Kidney (tissue), 13 donors: ENCODE measurements at regions not wholly inside any gene's neighbourhood (a gene's known extent, or its start where the extent isn't known, plus 50 kb on each side); places are given as distances from the start of the nearest gene placed in this dataset.

Experiments
- DNase-seq, 5 donors: peaks; one replicate each; pipeline ENCODE4 v3.0.0-alpha.2; 2013 to 2020
- FAIRE-seq: peaks from 2 replicates; lab custom pipeline; 2012; peaks lifted over from hg19 to GRCh38; lab: Jason Lieb, UNC
- H3K27ac ChIP-seq, 2 donors: one replicate each; pipeline ENCODE4 v1.7.0; 2013; ENCODE audit warnings: low read depth in 2 of 2, low read length in 2 of 2, inconsistent platforms in 1 of 2
- H3K27me3 ChIP-seq: one replicate; pipeline ENCODE4 v1.7.1; 2013; ENCODE audit warnings: low read length, inconsistent platforms; ENCODE audit not compliant: control insufficient read depth, insufficient read depth
- H3K36me3 ChIP-seq, 3 donors: one replicate each; pipeline versions ENCODE4 v1.7.0 to v1.7.1; 2013; ENCODE audit warnings: low read length in 3 of 3, control low read depth in 1 of 3, inconsistent platforms in 1 of 3; ENCODE audit not compliant: insufficient read depth in 3 of 3, control insufficient read depth in 2 of 3
- H3K4me1 ChIP-seq, 3 donors: one replicate each; pipeline versions ENCODE4 v1.7.0 to v1.7.1; 2013; ENCODE audit warnings: low read length in 3 of 3, inconsistent platforms in 1 of 3, low read depth in 1 of 3; ENCODE audit not compliant: control insufficient read depth in 2 of 3, insufficient read depth in 2 of 3
- H3K4me3 ChIP-seq, 3 donors: one replicate each; pipeline versions ENCODE4 v1.7.0 to v1.8.1; 2013; ENCODE audit warnings: low read length in 3 of 3, control low read depth in 1 of 3, inconsistent platforms in 1 of 3
- H3K9ac ChIP-seq, 3 donors: one replicate each; pipeline versions ENCODE4 v1.7.0 to v1.7.1; 2013; ENCODE audit warnings: low read length in 3 of 3, control low read depth in 1 of 3, inconsistent platforms in 1 of 3
- H3K9me3 ChIP-seq, 3 donors: one replicate each; pipeline versions ENCODE4 v1.7.0 to v1.7.1; 2013; ENCODE audit warnings: low read length in 3 of 3, control low read depth in 1 of 3, inconsistent platforms in 1 of 3; ENCODE audit not compliant: control insufficient read depth in 2 of 3, insufficient read depth in 1 of 3
- intact Hi-C: fragments of 100-400 bp; cut with DNase I; formaldehyde crosslinking; loops from one replicate; pipeline ENCODE4 v1.11.1; 2022
- TF ChIP-seq, protein P1 (sequence below): IDR thresholded peaks from 3 replicates; pipeline ENCODE4 v1.5.1; 2012; ENCODE audit warnings: mild to moderate bottlenecking, moderate library complexity, borderline replicate concordance; ENCODE audit not compliant: insufficient read depth; ENCODE audit errors: extremely low read depth
- donor health status: control.
- donor health status: control.
- donor health status: control.
- donor health status: control.
- donor health status: control.
- donor health status: DM: yes; HTN: yes; CAD: no.
- donor health status: Normal renal cell carcinoma (clear cell type).

GRCh38 chr7:50939021-50939420 is 156.3 kb upstream of the GRB10 start:
- H3K36me3 ChIP-seq: no peaks in the 10 kb centered on the region
- peak in 2 of 5 donors; percentile 10 to 12 for DNase-seq
- no peaks in the 10 kb centered on the region for H3K9me3 ChIP-seq
- H3K27ac ChIP-seq: no peak overlapping the region
- no peak overlapping the region for H3K4me3 ChIP-seq
- no peaks in the 10 kb centered on the region for H3K27me3 ChIP-seq
- TF ChIP-seq, protein P1, sequence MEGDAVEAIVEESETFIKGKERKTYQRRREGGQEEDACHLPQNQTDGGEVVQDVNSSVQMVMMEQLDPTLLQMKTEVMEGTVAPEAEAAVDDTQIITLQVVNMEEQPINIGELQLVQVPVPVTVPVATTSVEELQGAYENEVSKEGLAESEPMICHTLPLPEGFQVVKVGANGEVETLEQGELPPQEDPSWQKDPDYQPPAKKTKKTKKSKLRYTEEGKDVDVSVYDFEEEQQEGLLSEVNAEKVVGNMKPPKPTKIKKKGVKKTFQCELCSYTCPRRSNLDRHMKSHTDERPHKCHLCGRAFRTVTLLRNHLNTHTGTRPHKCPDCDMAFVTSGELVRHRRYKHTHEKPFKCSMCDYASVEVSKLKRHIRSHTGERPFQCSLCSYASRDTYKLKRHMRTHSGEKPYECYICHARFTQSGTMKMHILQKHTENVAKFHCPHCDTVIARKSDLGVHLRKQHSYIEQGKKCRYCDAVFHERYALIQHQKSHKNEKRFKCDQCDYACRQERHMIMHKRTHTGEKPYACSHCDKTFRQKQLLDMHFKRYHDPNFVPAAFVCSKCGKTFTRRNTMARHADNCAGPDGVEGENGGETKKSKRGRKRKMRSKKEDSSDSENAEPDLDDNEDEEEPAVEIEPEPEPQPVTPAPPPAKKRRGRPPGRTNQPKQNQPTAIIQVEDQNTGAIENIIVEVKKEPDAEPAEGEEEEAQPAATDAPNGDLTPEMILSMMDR: no peak
- H3K9ac ChIP-seq: no peak overlapping the region
- FAIRE-seq: no peak
- intact Hi-C loops: no loop called here
- H3K4me1 ChIP-seq: no peaks in the 10 kb centered on the region

- DNase-seq (no peak), FAIRE-seq (no peak)
- Histone ChIP-seq H3K36me3 (no peaks in the 10 kb centered on the region), H3K4me3 (no peak overlapping the region), H3K27me3 (no peaks in the 10 kb centered on the region), H3K27ac (no peak overlapping the region), H3K9me3 (no peaks in the 10 kb centered on the region), H3K4me1 (no peaks in the 10 kb centered on the region), H3K9ac (no peak overlapping the region)
- intact Hi-C loops: no loop called here
- TF ChIP-seq, protein P1: no peak
These were observed 155.0 kb upstream of the GRB10 start for GRCh38 chr7:50937727-50938126.

GRCh38 chr7:50926049-50926448 is 143.4 kb upstream of the GRB10 start:
- TF ChIP-seq, protein P1: no peak
- intact Hi-C loops: no loop called here
- Histone ChIP-seq H3K9me3 (no peaks in the 10 kb centered on the region), H3K9ac (no peak overlapping the region), H3K27ac (no peak overlapping the region), H3K4me3 (no peak overlapping the region), H3K27me3 (no peaks in the 10 kb centered on the region), H3K4me1 (no peaks in the 10 kb centered on the region), H3K36me3 (no peaks in the 10 kb centered on the region)
- DNase-seq: no peak
- no peak for FAIRE-seq

DNA sequence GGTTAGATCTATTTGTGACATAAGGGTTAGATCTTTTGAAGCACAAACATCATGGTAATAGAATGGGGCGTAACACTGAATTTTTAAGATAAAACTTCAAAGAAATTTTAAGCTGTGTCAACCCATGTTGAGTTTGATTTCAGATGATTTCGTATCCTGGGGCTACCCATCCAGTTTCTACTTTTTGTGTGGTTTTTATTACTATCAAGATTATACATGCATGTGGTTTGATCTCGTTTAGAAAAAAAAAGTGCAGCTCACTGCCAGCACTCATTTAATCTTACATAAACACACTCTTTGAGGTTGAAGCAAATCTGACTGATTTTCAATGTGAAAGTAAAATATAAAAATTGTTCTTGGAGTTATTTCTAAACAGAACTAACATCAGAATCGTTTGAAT is 140.8 kb upstream of the GRB10 start:
- intact Hi-C loops: no loop called here
- no peak overlapping the region for H3K27ac ChIP-seq
- H3K27me3 ChIP-seq: no peaks in the 10 kb centered on the region
- no peaks in the 10 kb centered on the region for H3K36me3 ChIP-seq
- no peak overlapping the region for H3K9ac ChIP-seq
- H3K9me3 ChIP-seq: no peaks in the 10 kb centered on the region
- TF ChIP-seq, protein P1: no peak
- DNase-seq: no peak
- H3K4me1 ChIP-seq: no peaks in the 10 kb centered on the region
- no peak overlapping the region for H3K4me3 ChIP-seq
- no peak for FAIRE-seq
